Tibial nerve (tissue), 4 donors: ENCODE measurements at regions not wholly inside any gene's neighbourhood (a gene's known extent, or its start where the extent isn't known, plus 50 kb on each side); places are given as distances from the start of the nearest gene placed in this dataset.
"Not testable (repeated sequence)": the region's sequence is repeated elsewhere in the genome, so short reads cannot be mapped to it uniquely, and the experiment has no call there.

Experiments
- DNase-seq, 2 donors: peaks; one replicate each; pipeline ENCODE4 v3.0.0-alpha.2; 2019; ENCODE audit warnings: low spot score in 2 of 2
- H3K27ac ChIP-seq, 4 donors: fragments of 200-600 bp; sonication (generic) in 3 of 4; one replicate each; pipeline ENCODE4 v1.5.1; 2017 to 2019; ENCODE audit warnings: mild to moderate bottlenecking in 1 of 4
- H3K27me3 ChIP-seq, 2 donors: fragments of 200-600 bp; sonication (generic) in 1 of 2; one replicate each; pipeline versions ENCODE4 v1.5.1 to v1.6.0; 2017 to 2019
- H3K36me3 ChIP-seq, 3 donors: fragments of 200-600 bp; sonication (generic); one replicate each; pipeline ENCODE4 v1.5.1; 2018 to 2019
- H3K4me1 ChIP-seq, 4 donors: fragments of 200-600 bp; sonication (generic) in 3 of 4; one replicate each; pipeline ENCODE4 v1.5.1; 2017 to 2019
- H3K4me3 ChIP-seq, 4 donors: fragments of 200-600 bp; sonication (generic) in 3 of 4; one replicate each; pipeline ENCODE4 v1.5.1; 2017 to 2019; ENCODE audit warnings: mild to moderate bottlenecking in 1 of 4, moderate library complexity in 1 of 4
- H3K9me3 ChIP-seq, 4 donors: fragments of 200-600 bp; sonication (generic) in 3 of 4; one replicate each; pipeline ENCODE4 v1.5.1; 2017 to 2019
- EP300 ChIP-seq, 2 donors: sonication (generic); formaldehyde crosslinking; IDR thresholded peaks; one replicate each; pipeline ENCODE4 v1.6.1; 2017; ENCODE audit warnings: antibody characterized with exemption in 2 of 2, mild to moderate bottlenecking in 1 of 2
- POLR2A ChIP-seq, 2 donors: fragments of 450-650 bp; IDR thresholded peaks; one replicate each; pipeline ENCODE4 v1.6.1; 2017; ENCODE audit warnings: antibody characterized with exemption in 2 of 2, mild to moderate bottlenecking in 2 of 2, moderate library complexity in 2 of 2
- WGBS, 2 donors: methylation state at CpG; one replicate each; pipeline ENCODE4 v1.1.5; 2018; 5-methylcytosine and 5-hydroxymethylcytosine counted together
- TF ChIP-seq, protein P1 (sequence below), 5 experiments: fragments of 200-600 bp in 3 of 5; fragments of 450-650 bp in 2 of 5; sonication (generic) in 3 of 5; IDR thresholded peaks; one replicate each; pipeline ENCODE4 v1.5.1; 2016 to 2019; ENCODE audit warnings: antibody characterized with exemption in 5 of 5, mild to moderate bottlenecking in 3 of 5, moderate library complexity in 2 of 5

DNA sequence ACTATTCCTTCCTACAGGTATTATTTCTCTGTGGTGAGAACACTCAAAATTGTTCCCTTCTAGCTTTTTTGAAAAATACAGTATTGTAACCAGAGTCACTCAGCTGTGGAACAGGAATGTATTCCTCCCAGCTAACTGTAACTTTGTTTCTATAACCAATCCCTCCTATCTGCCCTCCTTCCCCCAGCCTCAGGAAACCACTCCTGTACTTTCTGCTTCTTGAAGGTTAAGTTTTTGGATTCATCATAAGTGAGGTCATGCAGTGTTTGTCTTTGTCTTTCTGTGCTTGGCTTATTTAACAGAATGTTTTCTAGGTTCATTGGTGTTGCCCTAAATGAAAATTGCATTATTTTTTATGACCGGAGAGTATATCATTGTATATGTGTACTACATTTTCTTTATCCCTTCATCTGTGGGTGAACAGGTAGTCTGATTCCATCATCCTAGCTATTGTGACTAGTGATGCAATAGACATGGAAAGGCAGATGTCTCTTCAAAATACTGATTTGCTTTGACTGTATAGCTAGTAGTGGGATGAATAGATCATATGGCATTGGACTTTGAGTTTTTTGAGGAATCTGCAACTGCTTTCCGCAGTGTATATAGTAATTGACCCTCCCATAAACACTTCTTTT lies 112.9 kb upstream of the GRK3 start:
- H3K4me1 ChIP-seq = peaks cover 0 to 43% (median 22%) of the 10 kb centered on the region in 4 donors

DNA sequence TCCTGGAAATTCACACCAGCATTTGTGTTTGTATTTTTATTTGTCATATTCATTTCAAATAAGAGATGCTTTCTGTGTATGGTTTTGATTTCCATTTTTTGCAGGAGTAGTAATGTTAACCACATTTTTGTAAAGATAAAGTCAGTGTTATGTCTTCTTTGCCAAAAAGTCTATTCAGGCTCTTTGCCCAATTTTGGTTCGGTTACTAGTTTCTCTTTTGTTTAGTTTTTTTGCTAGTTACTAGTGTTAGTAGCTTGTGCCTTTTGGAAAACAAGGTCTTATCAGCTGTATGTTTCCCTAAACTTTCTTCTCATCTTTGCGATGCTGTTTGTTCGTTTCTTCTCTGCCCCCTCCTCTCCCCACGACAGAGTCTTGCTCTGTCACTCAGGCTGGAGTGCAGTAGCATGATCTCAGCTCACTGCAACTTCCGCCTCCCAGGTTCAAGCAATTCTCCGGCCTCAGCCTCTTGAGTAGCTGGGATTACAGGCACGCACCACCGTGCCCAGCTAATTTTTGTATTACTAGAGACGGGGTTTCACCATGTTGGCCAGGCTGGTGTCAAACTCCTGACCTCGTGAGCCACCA lies 112.3 kb upstream of the GRK3 start:
- H3K4me3 ChIP-seq = no peak overlapping the region
- WGBS, 2 donors = 63 to 67% methylated on average over 10 of the region's 10 CpGs

More for the DNA sequence above, 112.9 kb upstream of the GRK3 start:
- DNase-seq = no peak
- Histone ChIP-seq H3K9me3 (no peaks in the 10 kb centered on the region), H3K27me3 (no peaks in the 10 kb centered on the region), H3K36me3 (peaks cover 0 to 9% (median 0%) of the 10 kb centered on the region in 3 donors), H3K4me3 (no peak overlapping the region), H3K27ac (no peak overlapping the region)
- 81 to 90% methylated on average over 2 of the region's 2 CpGs for WGBS, 2 donors
- TF ChIP-seq, protein P1, sequence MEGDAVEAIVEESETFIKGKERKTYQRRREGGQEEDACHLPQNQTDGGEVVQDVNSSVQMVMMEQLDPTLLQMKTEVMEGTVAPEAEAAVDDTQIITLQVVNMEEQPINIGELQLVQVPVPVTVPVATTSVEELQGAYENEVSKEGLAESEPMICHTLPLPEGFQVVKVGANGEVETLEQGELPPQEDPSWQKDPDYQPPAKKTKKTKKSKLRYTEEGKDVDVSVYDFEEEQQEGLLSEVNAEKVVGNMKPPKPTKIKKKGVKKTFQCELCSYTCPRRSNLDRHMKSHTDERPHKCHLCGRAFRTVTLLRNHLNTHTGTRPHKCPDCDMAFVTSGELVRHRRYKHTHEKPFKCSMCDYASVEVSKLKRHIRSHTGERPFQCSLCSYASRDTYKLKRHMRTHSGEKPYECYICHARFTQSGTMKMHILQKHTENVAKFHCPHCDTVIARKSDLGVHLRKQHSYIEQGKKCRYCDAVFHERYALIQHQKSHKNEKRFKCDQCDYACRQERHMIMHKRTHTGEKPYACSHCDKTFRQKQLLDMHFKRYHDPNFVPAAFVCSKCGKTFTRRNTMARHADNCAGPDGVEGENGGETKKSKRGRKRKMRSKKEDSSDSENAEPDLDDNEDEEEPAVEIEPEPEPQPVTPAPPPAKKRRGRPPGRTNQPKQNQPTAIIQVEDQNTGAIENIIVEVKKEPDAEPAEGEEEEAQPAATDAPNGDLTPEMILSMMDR (IDR thresholded peaks at IDR 0.05) = no peak
- TF ChIP-seq EP300 (IDR thresholded peaks at IDR 0.05) (no peak), POLR2A (IDR thresholded peaks at IDR 0.05) (no peak)

DNA sequence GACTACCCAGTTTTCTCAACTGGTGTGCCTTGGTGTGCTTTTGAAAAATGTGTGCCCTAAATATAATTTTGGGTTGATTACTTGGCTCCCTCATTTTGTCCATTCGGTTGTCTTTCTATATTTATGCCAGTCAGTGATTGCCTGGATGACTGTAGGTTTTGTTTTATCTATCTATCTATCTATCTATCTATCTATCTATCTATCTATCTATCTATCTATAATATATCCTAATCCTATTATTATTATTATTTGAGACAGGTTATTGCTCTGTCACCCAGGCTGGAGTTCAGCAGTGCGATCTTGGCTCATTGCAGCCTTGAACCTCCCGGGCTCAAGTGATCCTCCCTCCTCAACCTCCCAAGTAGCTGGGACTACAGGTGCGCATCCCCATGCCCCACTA lies 111.4 kb upstream of the GRK3 start:
- TF ChIP-seq, protein P1 (IDR thresholded peaks at IDR 0.05) = no peak
- TF ChIP-seq EP300 (IDR thresholded peaks at IDR 0.05) (no peak), POLR2A (IDR thresholded peaks at IDR 0.05) (no peak)
- H3K27ac ChIP-seq = no peak overlapping the region
- H3K27me3 ChIP-seq = no peaks in the 10 kb centered on the region
- peaks cover 0 to 15% (median 0%) of the 10 kb centered on the region in 3 donors for H3K36me3 ChIP-seq
- no peaks in the 10 kb centered on the region for H3K9me3 ChIP-seq
- no peak for DNase-seq
- H3K4me3 ChIP-seq = no peak overlapping the region
- H3K4me1 ChIP-seq = peaks cover 0 to 43% (median 22%) of the 10 kb centered on the region in 4 donors
- 91% methylated on average over 4 of the region's 4 CpGs for WGBS, 2 donors

More for the DNA sequence above, 112.3 kb upstream of the GRK3 start:
- TF ChIP-seq EP300 (IDR thresholded peaks at IDR 0.05) (no peak), POLR2A (IDR thresholded peaks at IDR 0.05) (no peak)
- TF ChIP-seq, protein P1 (IDR thresholded peaks at IDR 0.05) = no peak
- Histone ChIP-seq H3K4me1 (peaks cover 0 to 43% (median 22%) of the 10 kb centered on the region in 4 donors), H3K27me3 (no peaks in the 10 kb centered on the region), H3K27ac (no peak overlapping the region), H3K9me3 (no peaks in the 10 kb centered on the region), H3K36me3 (peaks cover 0 to 9% (median 0%) of the 10 kb centered on the region in 3 donors)
- DNase-seq = no peak

DNA sequence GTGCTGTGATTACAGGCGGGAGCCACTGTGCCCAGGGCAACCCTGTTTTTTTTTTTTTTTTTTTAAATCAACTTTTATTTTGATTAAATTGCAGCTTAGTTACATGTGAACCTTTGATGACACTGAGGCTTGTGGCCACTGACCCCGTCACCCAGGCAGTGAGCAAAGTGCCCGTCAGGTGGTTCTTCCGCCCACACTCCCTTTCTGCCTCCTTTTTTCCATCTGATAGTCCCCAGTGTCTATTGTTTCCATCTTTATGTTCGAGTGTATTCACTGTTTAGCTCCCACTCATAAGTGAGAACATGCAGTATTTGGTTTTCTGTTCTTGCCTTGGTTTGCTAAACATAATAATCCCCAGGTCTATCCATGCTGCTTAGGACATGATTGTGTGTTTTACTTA lies 110.9 kb upstream of the GRK3 start:
- H3K4me3 ChIP-seq = no peak overlapping the region
- no peak for TF ChIP-seq POLR2A (IDR thresholded peaks at IDR 0.05)
- TF ChIP-seq EP300 (IDR thresholded peaks at IDR 0.05) = no peak
- TF ChIP-seq, protein P1 (IDR thresholded peaks at IDR 0.05) = no peak
- no peak for DNase-seq
- H3K9me3 ChIP-seq = no peaks in the 10 kb centered on the region
- H3K27ac ChIP-seq = no peak overlapping the region
- peaks cover 0 to 41% (median 21%) of the 10 kb centered on the region in 4 donors for H3K4me1 ChIP-seq
- no peaks in the 10 kb centered on the region for H3K27me3 ChIP-seq
- 60 to 69% methylated on average over 5 of the region's 5 CpGs for WGBS, 2 donors
- peaks cover 0 to 18% (median under 1%) of the 10 kb centered on the region in 3 donors for H3K36me3 ChIP-seq

DNA sequence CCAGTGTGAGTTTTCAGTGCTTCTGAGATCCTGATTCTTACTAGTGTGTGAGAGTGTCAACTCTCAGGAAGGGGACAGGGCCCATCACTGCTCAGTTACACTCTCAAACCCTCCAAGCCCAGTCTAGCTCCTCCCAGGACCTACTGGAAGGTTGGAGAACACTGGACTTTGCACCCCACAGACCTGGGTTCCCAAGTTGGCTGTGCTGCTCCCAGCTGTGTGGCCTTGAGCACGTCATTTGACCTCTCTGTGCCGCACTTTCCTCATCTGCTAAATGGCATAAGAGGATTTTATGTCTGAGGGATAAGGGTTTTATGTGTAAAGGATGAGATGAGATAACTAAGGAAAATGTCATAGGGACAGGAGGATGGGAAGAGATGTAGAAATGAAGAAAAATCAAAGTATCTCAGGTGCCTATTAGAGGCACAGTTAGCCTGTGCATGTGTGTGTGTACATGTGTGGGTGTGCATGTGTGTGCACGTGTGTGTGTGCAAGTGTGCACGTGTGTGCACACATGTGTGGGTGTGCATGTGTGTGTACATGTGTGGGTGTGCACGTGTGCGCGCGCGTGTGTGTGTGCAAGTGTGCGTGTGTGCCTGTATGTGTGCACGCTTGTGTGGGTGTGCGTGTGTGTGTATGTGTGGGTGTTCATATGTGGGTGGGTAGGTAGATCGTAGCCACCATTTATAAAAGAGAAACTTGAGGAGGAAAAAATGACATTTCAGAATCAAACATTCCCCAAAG lies 108.0 kb upstream of the GRK3 start:
- peaks cover 0 to 47% (median 13%) of the 10 kb centered on the region in 3 donors for H3K36me3 ChIP-seq

DNA sequence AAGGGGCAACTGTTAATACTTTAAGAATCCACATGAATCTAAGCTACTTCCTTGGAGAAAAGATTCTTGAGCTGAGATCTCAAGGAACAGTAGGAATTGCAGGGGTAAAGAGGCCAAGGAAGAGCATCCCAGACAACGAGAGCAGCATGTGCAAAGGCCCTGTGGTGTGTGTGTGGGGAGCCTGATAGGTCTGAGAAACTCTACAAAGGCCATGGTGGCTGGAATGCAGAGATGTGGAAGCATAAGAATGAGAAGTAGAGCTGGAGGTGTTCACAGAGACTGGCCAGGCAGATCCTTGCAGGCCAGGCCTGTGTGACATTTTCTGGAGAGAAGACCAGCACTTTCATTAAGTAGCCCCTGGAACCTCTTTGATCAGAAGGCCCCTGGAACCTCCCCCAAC lies 105.8 kb upstream of the GRK3 start:
- not testable (repeated sequence) for H3K4me3 ChIP-seq, H3K4me1 ChIP-seq, H3K9me3 ChIP-seq, H3K27me3 ChIP-seq, H3K27ac ChIP-seq, DNase-seq
- WGBS, 2 donors = 88% methylated on average over 1 of the region's 1 CpG
- H3K36me3 ChIP-seq = peaks cover 0 to 53% (median 13%) of the 10 kb centered on the region in 3 donors

More for the DNA sequence above, 108.0 kb upstream of the GRK3 start:
- H3K4me1 ChIP-seq = peaks cover 0 to 17% (median 4%) of the 10 kb centered on the region in 4 donors
- not testable (repeated sequence) for H3K4me3 ChIP-seq, H3K27me3 ChIP-seq, H3K27ac ChIP-seq, DNase-seq, H3K9me3 ChIP-seq
- WGBS, 2 donors = 88 to 93% methylated on average over 13 of the region's 13 CpGs

DNA sequence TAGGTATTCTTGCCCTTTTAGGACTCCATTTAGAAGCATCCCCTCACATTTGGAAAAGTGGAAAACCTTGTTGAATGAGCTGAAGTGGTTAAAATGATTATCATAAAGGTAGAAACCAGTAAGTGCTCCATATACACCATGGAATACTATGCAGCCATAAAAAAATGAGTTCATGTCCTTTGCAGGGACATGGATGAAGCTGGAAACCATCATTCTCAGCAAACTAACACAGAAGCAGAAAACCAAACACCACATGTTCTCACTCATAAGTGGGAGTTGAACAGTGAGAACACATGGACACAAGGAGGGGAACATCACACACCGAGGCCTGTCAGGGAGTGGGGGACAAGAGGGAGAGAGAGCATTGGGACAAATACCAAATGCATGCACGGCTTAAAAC lies 103.8 kb upstream of the GRK3 start:
- H3K36me3 ChIP-seq = peaks cover 0 to 50% (median 13%) of the 10 kb centered on the region in 3 donors
- not testable (repeated sequence) for H3K27ac ChIP-seq, H3K4me1 ChIP-seq, H3K4me3 ChIP-seq, H3K27me3 ChIP-seq, DNase-seq, H3K9me3 ChIP-seq
- WGBS, 2 donors = 94 to 95% methylated on average over 2 of the region's 2 CpGs
